GOT3 (cell line): ENCODE measurements at regions not wholly inside any gene's neighbourhood (a gene's known extent, or its start where the extent isn't known, plus 50 kb on each side); places are given as distances from the start of the nearest gene placed in this dataset.

Source experiments
- DNase-seq: peaks from one replicate; lab custom pipeline; 2025; ENCODE audit warnings: mixed read lengths; lab: John Stamatoyannopoulos, UW

GRCh38 chr15:77819048-77819850 is 186.5 kb upstream of the LINGO1 start:
- DNase-seq, result no peak

DNA sequence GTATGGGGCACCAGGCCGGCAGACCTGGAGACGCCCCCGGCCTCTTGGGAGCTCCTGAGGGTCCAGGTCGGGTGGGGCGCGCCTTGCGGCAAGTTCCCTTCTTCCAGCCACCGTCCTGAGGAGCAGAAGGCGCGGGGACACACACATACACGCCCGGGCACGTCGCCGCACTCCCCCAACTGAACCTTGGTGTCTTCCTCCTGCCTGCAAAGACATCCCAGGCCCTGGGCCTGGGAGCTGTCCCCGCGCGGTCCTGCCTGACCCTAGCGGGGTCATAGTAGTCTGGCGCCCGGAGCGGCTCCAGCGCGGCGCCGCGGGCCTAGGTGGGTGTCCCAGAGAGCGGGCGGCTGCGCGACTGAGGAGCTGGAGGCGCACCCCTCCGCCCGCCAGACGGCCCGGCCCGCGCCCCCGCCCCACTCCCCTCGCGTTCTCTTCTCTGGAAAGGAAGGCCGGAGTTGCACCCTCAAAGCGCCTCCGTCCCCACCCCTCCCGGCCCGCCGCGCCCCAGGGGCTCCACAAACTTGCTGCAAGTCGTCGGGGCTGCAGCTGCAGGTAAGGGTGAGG is 185.9 kb upstream of the LINGO1 start:
- DNase-seq, result no peak

DNA sequence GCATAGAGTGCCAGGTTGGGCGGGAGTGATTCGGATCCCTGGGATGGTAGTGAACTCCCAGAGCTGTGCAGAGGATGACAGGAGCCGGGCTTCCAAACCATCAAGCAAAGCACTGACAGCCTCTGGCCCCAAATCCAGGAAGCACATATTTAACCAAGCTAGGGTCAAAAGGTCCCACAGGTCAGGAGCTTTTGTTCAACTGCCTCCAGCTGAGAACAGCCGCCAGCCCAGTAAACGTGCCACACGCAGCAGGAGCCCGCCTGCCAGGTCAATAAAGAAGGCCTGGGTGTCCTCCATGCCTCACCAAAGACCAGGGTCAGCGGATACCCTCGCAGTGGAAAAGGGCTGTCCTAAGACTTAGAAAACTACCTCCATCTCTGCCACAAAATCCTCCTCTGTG is 184.7 kb upstream of the LINGO1 start:
- DNase-seq, result no peak

DNA sequence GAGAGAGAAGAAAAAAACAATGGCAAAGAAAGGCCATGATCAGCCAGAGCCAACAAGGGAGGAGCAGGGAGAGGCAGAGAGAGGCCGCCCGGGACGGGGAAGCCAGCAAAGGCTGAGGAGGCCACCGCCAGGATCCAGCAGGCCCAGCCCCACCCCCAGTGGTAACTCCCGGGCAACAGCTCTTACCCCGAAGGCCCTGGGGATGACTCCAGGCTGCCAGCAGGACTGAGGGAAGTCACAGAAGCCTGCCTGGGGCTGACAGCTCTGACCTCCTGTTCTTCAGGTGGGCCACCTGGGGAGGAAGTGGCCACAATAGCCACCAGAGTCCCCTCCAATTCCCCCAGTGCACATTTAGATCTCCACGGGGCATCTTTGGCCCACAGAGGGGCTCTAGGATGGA is 184.3 kb upstream of the LINGO1 start:
- DNase-seq, result no peak

GRCh38 chr15:77815015-77815414 is 182.3 kb upstream of the LINGO1 start:
- no peak for DNase-seq

DNA sequence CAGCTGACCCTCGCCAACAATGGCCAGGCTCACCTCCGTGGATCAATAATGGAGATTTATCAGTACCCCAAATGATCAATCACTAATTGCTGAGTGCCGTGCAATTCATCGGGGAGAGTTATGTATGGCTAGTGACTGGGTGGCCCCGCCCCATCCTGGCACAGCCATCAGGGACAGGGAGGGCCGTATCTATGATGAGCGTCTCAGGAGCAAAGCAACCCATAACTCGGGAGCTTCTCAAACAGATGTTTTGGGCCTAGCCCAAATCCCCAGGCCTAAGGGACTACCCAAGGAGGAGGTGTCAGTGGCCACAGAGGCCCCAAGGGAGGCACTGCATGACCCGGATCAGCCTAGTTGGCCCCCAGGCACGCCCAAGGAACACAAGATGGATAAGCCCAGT is 180.0 kb upstream of the LINGO1 start:
- DNase-seq, result no peak

DNA sequence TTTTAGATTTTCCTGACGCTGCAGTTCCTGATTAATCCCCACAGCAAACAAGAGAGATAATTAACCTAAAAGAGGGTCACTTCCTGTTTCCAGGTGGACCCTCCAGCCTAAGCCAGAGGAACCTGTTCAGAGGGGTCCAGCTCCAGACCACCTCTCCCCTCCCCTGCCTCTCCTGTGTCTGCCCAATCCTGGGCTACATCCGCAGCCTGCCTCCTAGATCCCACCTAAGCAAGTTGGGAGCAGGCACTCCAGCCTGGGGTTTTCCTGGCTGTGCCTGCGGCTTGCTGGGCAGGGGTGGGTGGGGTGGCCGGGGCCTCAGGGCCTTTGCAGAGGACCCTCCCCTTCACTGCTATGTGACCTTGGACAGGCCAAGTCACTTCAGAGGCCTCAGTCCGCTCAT is 178.6 kb upstream of the LINGO1 start:
- no peak for DNase-seq

DNA sequence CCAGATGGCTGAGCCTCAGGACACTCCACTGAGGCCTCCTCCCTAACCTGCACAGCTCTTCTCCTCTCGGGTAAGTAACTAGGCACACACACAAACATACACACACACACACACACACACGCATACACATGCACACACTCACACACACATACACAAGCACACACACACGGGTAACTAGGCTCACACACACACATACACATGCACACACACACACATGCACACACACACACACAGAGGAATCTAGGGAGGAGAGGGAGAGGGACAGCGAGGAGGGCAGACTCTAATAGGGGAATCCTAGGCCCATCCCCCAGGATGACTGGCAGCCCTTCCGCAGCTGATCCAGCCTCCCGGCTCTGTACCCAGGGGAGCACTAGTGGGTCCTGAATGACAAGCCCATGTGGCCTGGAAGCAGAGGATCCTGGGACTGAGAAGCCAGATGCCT is 177.4 kb upstream of the LINGO1 start:
- no peak for DNase-seq

DNA sequence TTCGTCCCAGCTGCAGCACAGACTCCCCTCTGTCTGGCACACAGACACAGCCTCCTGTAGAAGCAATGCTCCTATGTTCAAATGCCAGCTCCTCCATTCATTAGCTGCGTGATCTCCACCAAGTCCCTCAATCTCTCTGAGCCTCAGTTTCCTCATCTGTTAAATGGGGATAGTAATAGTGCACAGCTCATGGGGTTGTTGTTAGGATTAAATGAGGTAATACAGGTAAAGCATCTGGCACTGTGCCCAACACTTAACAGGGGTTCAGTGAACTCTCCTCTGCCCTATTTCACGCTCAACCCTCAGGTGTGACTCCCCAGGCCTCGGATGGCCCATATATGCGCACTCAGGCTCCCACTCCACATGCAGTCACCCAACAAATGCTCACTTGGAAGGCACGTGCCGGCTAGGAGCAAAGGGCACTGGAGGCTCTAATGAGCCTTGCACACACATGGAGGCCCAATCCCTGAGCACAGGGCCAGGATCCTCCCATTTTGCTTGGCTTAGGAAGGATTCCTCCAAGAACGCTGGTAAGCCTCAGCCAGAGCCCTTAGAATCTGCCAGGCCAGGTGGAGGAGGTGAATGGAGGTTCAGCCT is 176.0 kb upstream of the LINGO1 start:
- no peak for DNase-seq

DNA sequence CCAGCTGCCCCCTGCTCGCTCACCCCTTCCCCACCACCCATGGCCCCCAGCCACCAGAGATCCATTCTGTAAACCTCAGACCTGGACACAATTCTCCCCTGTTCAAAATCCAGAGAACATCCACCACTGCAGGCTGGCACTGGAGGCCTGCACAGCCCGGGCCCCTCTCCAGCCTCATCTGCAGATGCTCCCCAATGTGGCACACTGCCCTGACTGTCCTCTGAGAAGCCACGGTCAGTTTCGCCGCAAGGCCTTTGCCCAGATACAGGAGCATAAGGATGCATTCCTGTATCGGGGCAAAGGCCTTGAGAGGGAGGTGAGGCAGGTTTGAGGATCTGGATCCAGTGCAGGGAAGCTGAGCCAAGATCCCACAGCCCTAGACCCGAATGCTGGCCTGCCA is 175.4 kb upstream of the LINGO1 start:
- DNase-seq, result no peak

DNA sequence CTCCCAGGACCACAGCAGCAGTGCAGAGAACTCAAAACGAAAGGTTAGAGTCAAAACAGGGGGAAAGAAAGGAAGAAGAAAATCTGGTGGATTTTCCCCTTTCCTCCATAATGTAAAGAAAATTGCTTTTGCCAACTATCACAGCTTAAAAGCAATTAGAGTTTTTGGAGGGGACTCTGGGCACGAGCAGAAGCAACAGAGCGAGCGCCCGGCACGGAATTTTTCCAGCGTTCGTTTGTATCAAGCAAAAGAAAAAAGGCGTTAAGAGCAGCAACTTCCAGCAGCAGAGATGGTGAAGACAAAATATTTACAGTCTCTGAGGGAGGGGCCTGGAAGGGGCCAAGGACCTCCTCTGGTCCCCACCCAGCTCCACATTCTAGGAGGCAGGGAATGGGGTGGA is 174.9 kb upstream of the LINGO1 start:
- no peak for DNase-seq

DNA sequence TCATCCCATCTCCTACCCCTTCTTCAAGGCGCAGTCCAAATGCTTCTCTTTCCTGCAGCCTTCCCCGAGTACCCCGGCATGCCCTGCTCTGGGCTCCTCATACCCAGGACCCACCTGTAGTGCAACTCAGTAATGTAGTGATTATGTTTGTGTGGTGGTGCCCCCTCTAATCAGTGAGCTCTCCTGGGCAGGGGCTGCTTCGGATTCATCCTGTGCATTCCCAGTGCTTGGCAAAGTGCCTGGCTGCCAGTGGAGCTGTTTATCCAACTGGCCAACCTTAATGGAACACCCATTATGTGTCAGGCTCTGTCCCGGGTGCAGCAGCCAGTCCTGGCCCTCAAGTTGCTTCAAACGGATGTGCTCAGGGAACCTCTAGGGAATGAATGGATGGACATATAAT is 174.4 kb upstream of the LINGO1 start:
- no peak for DNase-seq

DNA sequence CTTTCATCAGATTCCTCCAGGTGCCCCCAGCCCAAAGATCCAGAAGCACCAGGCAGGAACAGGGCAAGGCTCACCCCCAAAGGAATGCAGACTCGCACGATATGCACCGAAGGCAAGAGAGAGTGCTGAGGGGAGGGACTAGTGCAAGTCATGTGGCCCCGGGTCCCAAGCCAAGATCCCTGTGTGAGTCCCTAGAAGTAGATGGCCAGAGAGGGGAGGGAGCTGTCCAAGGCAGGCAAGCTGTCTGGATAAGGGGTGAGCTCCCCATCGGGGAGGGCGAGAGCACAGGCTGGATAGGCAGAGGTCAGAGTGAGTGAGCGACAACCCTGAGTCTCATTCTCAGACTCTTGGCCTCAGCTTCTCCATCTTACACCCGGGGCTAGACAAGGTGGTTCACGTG is 171.5 kb upstream of the LINGO1 start:
- DNase-seq, result no peak

GRCh38 chr15:77803487-77803886 is 170.8 kb upstream of the LINGO1 start:
- no peak for DNase-seq

DNA sequence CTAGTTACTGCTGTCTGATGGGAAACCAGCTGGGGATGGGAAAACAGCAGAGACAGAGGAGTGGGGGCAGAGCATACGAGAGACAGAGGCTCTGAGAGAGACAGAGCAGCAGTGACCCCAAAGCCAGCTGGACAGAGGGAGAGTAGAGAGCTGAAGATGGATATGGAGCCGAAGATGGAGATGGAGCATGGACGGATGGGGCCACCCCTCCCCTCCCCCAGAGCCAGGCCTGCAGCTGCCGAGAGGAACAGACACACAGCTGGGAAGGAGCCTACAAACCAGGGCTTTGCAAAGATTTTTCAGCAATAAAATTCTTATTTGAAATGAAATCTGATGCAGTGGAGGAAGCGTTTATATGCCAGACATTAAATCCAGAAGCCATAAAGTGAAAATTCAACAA is 167.6 kb upstream of the LINGO1 start:
- no peak for DNase-seq

DNA sequence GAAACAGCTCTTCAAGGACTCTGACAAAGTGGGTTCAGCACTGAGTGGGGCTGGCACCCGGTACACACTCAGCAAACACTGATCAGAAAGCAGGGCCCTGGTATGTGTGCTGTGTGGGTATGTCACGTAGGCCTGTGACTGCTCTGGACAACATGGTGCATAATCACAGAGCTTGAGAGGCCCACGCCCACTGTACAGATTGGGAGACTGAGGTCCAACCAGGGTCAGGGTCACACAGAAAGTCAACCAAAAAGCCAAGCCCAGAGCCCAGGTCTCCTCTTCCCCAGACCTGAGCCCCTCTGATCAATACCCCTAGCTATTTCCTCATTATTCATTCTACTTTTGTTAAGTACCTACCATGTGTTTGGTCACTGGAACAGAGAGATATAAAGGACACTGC is 166.1 kb upstream of the LINGO1 start:
- DNase-seq, result no peak

- DNase-seq, result no peak
These were observed 165.6 kb upstream of the LINGO1 start for GRCh38 chr15:77798151-77798835.

- DNase-seq, result no peak
These were observed 164.6 kb upstream of the LINGO1 start for GRCh38 chr15:77797270-77797669.

DNA sequence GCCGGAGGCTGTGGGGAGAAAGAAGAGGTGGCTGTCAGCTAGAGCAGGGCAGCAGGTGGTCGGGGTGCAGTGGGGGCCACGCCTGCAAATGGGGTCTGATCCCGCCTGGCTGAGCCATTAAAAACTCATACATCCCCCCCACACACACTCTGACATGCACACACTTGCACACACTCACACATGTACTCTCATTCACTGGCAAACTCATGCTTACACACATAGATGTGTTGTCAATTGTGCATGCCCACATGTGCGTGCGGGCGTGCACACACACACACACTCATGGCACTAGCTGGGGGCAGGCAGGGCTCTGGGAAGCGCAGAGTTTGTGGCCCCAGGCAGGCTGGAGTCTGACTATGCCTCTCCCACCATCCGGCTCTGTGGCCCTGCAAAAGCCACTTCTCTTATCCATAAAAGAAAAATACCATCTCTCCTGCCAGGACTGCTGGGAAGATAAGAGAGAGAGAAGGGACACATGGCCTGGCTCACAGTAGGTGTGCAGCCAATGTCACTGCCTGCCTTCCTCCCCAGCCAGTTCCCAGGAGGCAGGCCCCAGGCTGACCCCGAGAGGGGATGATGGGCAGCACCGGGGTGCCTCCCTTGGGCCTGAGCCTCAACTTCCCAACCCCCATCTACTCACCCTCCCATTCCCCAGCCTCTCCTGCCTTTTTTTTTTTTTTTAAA is 163.5 kb upstream of the LINGO1 start:
- no peak for DNase-seq

DNA sequence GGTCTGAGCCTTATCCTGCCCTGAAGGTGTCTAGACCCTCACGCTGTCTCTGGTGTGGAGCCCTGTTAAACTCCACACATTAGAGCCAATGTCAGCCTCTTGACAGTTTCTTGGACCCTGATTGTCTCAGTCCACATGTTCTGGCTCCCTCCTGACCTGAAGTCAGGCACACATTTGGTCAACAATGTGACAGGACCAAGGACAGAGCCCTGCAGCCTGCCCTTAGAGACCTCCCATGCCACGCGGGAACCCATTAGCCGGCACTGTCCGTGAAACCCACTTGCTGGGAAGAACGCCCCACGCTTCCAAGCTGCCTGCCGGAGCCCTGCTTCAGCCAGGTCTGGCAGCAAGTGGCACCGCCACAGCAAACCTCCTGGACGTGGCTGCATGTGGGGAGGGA is 162.7 kb upstream of the LINGO1 start:
- DNase-seq, result no peak

GRCh38 chr15:77791941-77792340 is 159.2 kb upstream of the LINGO1 start:
- no peak for DNase-seq

- no peak for DNase-seq
These were observed 157.8 kb upstream of the LINGO1 start for GRCh38 chr15:77790481-77790880.
